ENCODE measurements at regions not wholly inside any gene's neighbourhood (a gene's known extent, or its start where the extent isn't known, plus 50 kb on each side); places are given as distances from the start of the nearest gene placed in this dataset.
"Not testable (repeated sequence)": the region's sequence is repeated elsewhere in the genome, so short reads cannot be mapped to it uniquely, and the experiment has no call there.

GRCh38 chr21:16124378-16125138 is 394.8 kb downstream of the USP25 start:
- DNase-seq = no peak

DNA sequence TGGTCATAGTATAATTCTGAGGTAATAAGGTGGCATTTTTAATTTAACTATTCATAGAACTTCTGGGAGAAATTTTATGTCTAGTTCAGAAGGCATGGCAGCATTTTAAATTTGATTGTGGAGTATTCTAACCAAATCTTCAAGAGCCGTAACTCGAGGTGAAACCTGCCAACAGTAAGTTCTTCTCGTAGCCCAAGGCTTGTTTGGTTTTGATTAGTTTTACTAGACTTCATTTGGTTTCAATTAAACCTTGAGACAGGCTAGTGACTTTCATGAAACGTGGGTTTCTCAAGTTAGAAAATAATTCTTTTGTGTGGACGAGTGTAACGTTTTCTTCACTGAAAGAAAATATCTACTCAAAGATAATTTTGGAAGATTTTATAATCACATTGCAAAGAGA is 395.5 kb downstream of the USP25 start:
- no peak for DNase-seq

DNA sequence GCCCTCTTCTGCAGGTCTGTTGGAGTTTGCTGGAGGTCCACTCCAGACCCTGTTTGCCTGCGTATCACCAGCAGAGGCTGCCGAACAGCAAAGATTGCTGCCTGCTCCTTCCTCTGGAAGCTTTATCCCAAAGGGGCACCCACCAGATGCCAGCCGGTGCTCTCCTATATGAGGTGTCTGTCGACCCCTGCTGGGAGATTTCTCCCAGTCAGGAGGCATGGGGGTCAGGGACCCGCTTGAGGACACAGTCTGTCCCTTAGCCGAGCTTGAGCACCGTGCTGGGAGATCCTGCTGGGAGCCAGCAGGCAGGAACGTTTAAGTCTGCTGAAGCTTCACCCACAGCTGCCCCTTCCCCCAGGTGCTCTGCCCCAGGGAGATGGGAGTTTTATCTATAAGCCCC is 402.7 kb downstream of the USP25 start:
- DNase-seq = not testable (repeated sequence)

GRCh38 chr21:16133248-16133647 is 403.5 kb downstream of the USP25 start:
- no peak for DNase-seq

DNA sequence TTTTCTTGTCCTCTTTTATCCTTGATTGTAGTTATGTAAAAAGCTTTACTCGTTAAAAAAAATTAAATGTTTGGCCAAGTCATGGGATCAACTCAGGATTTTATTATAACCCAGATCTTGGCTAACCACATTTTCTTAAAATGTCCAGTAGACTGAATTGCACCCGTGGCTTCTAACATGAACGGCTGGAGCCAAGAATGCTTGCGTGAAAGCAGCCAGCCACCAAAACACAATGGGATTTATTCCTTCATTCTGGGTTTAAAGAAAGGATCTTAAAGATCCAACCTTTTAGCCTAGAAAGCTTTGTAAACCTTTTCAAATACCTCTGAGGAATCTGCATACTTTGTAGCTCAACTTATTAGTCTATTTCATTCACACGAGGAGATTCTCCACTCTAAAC is 404.4 kb downstream of the USP25 start:
- no peak for DNase-seq

GRCh38 chr21:16137106-16137505 is 407.3 kb downstream of the USP25 start:
- no peak for DNase-seq

GRCh38 chr21:16145052-16145451 is 415.3 kb downstream of the USP25 start:
- DNase-seq = no peak

DNA sequence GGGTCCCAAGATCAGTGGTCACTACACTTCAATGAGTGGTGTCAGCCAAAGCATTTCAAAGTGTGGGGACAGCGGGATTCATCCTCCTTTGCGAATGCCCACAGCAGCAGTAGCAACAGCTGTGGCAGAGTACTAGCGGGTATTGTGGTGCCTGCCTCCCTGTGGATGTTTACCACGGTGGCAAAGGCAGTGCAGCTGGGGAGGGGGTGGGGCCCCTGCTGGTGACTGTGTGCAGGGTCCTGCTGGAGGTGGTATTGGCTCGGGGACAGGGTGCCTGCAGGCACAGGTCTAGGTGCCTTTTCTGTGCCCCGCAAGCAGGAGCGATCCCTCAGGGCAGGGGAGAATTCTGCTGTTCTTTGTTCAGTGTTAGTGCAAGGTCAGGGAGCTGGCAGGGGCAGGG is 415.7 kb downstream of the USP25 start:
- DNase-seq = no peak

DNA sequence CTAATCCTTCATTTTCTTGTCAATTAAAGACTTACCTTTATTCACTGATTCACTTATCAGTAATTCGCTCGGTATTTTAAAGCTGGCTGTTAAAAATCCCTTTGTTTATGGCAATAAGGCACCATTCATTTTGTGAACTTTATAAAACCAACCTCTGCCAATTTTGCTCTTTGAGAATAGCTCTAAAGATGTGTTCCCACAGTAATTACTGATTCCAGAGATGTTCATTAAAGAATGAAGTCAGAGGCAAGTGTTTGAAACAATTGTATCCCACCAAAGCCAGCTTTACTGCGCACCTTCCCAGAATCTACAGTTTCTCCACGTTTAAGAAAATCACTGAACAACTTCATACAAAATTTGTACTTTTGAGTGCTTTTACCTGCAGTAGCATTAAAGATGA is 424.5 kb downstream of the USP25 start:
- no peak for DNase-seq

DNA sequence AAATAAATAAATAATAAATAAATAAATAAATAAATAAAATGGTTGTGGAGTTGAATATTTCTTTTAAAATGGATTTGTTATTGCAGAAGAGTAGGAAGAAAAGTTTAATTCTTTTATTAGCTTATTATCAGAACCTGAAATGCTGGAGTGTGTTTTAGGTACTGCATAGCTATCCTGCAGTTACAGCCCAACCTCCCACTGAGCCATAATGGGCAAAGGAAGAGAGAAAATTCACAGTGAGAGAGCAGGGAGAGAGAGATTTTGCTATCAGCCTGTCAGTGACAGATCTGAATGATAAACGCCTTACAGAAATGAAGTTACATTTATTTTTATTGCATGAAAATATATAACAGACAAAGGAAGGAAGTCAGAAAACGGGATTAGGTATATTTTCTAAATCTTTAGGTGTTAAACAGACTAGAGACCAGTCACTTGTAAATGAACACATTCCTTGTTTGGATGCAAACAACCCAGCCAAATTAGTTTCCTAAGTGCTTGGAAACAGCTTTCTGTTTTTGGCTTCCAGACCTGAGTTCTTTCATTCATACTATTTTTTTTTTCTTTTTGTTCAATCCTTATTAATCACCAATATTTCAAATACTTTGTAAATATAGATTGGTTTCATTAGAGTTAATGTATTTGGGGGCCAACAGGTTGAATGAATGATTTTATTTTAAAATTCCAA is 425.3 kb downstream of the USP25 start:
- no peak for DNase-seq

GRCh38 chr21:16156841-16157489 is 427.2 kb downstream of the USP25 start:
- no peak for DNase-seq

GRCh38 chr21:16159213-16159970 is 429.6 kb downstream of the USP25 start:
- DNase-seq = no peak

DNA sequence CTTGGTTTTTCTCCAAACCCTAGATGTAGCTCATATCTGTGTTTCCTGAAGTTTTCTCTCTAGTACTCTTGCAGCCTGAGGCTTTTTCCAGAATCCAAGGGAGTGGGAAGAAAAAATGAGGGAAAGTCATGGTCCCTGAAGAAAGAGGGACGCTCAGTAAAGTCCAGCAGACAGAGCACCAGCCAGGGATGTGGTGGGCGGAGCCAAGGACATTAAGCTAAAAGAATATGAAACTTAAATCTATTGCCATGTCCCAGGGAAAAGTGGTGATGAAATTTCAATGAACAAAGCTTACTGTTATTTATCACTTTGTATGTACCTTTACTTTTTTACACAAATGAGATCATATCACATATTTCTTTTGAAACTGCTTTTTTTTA is 430.2 kb downstream of the USP25 start:
- no peak for DNase-seq

GRCh38 chr21:16162953-16163352 is 433.2 kb downstream of the USP25 start:
- no peak for DNase-seq

GRCh38 chr21:16169102-16169511 is 439.3 kb downstream of the USP25 start:
- no peak for DNase-seq

GRCh38 chr21:16169779-16170178 is 440.0 kb downstream of the USP25 start:
- DNase-seq = no peak

DNA sequence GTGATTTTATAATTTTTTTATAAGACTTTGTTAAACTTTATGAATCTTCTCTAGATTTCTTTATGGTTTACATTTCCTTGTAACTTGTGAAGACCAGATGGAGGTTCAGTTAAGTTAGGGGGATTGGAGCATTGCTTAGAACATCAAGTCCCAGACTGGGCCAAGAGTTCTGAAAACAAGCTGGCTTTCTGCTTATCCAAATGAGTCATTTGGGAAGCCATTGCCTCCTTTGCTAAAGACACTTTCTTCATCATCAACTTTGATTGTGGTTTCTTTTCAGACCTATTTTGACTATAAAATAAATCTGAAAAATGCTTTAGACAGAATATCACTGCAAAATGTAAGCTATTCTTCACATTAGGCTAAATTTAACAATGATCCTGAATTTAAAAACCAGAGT is 446.8 kb downstream of the USP25 start:
- no peak for DNase-seq

- DNase-seq = no peak
These were observed 447.8 kb downstream of the USP25 start for GRCh38 chr21:16177532-16177931.

DNA sequence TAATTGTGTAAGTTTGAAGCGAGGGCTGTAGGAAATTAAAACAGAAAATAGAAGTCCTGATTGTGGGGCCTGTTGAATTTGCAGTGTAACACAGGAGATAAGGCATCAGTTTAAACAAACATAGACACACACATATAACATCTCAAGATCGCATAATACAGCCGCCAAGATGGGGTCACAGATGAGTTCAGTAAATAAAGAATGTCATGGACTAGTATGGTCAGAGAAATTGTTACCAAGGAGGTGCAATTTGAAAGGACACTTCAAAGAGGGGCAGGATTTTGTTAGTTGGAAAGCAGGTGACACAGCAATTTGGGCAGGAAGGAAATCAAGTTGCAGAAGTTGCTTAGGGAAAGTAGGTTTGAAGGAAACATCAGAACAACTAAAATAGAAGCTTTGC is 450.0 kb downstream of the USP25 start:
- DNase-seq = no peak

- DNase-seq = no peak
These were observed 450.8 kb downstream of the USP25 start for GRCh38 chr21:16180614-16181013.

DNA sequence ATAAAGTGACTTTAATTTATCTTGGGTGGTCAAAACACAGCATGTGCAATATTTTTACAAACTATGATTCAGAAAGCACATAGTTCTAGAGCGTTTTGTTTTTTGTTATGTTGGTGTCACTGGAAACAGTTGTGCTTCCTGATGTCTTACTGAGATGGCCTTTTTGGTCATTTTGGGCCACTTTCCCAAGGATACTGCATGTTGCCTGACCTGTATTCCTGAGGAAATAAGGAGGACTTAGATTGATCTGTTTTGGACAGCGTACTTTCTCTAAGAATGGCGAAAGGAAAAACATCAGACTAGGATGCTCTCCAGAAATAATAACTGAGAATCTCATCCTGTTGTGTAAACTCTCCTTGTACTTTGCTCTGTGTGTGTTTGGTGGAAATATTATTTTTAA is 451.2 kb downstream of the USP25 start:
- DNase-seq = no peak

DNA sequence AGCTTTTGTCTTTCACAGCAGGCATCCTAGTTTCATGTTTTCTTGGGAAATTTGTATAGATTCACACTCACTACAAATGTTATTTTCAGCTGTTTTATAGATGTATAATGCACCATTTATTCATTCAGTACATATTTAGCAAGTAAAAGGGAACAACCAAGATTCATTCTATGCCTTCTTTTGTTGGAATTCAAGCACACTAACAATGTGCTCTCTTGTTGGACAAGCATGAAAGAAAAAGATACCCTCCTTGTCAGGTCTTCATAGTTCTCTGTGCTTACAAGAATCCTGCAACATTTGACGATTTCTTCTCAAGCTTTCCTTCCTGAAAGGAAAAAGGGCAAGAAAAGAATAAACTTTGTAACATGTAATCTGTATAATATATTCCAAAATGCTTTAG is 456.0 kb downstream of the USP25 start:
- DNase-seq = no peak

GRCh38 chr21:16186742-16187141 is 457.0 kb downstream of the USP25 start:
- DNase-seq = no peak

Measured in activated CD4-positive, alpha-beta T cell treated with anti-CD3 and anti-CD28 coated beads for 48 hours (primary cell).